GM18505 (cell line): ENCODE measurements at regions not wholly inside any gene's neighbourhood (a gene's known extent, or its start where the extent isn't known, plus 50 kb on each side); places are given as distances from the start of the nearest gene placed in this dataset.

Source experiments
- ATAC-seq: cut with Tn5 transposase; IDR thresholded peaks from one replicate; pipeline ENCODE4 v1.9.1; 2021; ENCODE audit not compliant: unreplicated experiment
- POLR2A ChIP-seq: IDR thresholded peaks from 4 replicates; pipeline ENCODE4 v1.6.1; 2011; ENCODE audit warnings: borderline replicate concordance; ENCODE audit not compliant: insufficient read depth, insufficient read length; ENCODE audit errors: extremely low read depth

DNA sequence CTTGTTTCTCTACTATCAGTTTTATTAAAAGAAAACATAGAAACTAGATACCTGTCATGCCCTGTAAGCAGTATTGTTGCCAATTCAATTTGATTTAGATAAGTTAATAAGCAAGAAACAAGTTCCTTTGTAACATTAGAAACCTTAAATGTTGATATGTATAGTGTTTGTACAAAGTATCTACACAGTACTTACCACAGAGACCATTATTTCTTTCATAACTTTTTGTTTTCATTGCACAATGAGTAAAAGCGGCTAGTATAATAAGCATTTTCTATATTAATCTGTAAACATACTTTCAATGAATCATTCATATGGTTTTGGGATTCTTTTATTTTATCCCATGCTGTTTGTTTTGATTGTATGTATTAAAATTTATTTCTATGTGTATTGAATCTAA lies 305.1 kb downstream of the TTC6 start:
- ATAC-seq: no peak
- no peak for TF ChIP-seq POLR2A

DNA sequence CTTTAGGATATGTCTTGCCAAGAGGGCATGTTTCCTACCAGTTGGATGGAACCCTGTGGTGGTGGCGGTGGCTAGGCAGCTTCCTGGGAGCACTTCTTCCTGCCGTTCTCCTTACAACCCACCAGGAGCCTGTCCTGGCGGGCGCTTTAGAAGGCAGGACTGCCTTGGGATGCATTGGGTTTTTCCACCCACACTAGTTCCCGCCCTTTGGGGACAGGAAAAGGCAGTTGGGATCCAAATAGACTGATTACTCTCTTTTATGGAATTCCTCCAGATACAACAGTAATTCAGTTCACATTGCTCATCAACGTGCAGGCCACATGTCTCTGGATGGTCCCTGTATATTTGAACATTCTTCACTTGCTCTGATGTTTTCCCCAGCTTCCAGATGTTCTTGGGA lies 305.7 kb upstream of the SSTR1 start:
- ATAC-seq: no peak
- no peak for TF ChIP-seq POLR2A

DNA sequence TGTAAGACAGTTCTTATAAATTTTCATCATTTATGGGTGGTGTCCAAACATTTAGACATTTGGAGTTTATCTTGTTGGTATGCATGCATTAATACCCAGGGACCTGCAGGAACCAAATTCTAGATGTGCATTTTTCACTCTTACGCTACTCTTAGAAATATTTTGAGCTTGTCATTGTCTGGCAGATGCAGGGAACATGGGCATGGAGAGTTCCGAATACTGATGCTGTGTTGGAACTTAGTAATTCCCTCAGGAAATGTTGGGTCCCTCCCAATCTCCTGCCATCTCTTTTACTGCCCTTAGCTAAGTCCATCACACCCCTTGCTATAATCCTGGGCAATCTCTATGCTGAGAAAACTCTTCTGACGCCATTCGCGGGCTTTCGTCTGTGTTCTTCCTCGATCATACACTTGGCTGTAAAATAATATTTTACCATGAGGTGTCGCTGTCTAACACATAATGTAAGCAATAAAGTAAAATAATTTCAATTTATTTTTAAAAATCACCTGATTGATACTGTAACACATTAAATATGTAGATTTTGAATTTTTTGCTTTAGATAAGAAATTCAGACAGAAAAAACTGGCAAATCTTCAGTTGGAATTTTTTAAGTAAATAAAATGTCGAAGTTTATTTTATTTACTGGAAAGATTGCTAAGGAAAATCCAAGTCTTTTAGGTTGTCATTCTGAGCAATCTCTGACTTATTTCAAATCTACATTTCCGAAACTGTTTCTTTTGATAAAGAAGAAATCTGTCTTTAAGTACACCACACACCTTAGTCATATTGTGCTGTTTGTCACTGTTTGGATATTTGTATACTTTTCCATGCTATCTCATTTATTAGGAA lies 304.1 kb upstream of the SSTR1 start:
- TF ChIP-seq POLR2A: no peak
- ATAC-seq: no peak

DNA sequence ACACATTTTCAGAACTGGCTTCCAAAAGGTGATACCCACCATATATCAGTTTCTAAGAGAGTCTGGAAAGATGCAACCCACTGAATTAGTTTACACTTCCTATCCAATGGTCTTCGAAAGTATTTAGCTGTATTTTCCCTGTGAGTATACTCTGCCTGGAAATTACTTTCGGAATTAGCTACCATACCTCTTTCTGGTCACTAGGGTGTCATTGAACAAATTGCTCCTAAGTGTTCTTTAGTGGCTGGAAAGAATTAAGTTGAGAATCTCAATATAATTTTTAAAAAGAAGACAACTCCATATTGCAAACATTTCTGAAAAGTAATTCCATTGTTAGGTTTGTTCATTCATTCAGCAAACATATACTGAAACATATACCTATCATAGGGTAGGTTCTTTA lies 283.1 kb upstream of the SSTR1 start:
- ATAC-seq: no peak

DNA sequence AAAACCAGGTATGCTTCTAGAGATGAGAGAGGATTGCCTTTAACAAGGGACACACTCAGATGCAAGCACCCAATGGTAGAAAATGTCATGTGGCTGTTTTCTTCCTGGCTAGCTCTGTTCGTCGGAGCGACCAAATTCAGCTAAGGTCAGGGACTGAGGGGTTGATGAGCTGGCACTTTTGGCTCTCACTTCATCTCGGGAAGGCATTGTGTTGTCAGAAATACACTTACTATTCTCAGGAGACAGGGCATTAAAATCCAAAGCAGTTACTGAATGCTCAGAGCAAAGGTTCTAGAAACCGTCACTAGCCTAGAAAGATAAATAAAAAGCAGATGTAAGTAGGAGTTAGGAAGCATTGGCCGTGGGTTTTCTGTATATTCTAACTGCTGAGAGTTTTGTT lies 275.7 kb upstream of the SSTR1 start:
- no peak for TF ChIP-seq POLR2A
- no peak for ATAC-seq

More for the DNA sequence above, 283.1 kb upstream of the SSTR1 start:
- no peak for TF ChIP-seq POLR2A

DNA sequence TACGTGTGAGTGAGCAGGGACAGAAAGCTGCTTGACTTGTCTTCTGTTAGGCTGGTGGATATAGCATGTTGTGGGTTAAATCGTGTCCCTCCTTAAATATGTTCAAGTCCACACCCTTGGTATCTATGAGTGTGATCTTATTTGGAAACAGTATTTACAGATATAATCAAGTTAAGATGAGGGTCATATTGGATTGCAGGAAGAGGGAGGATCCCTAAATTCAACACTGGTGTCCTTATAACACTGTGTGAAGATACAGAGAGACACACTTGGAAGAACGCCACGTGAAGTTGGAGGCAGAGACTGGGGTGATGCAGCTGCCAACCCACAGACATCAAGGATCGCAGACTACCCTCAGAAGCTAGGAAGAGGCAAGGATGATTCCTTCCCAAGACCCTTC lies 275.2 kb upstream of the SSTR1 start:
- no peak for TF ChIP-seq POLR2A

DNA sequence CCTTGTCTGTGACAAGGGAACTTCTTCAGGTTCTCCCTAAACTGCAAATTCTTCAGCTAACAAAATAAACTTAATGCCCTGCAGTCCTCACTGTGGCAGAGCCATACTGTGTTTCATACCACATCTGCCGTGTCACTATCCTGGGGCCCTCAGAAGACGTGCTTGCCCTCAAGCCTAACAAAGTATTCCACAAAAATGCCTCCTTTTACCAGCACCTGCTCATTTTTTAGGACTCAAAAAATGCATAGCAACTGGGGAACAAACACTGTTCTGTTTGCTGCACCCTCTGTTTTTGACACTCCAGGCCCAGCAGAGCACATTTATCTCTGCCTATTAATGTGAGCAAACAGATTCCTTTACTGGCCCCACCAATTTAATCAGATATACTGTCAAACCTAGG lies 270.7 kb upstream of the SSTR1 start:
- ATAC-seq: no peak

More for the DNA sequence above, 275.2 kb upstream of the SSTR1 start:
- no peak for ATAC-seq

DNA sequence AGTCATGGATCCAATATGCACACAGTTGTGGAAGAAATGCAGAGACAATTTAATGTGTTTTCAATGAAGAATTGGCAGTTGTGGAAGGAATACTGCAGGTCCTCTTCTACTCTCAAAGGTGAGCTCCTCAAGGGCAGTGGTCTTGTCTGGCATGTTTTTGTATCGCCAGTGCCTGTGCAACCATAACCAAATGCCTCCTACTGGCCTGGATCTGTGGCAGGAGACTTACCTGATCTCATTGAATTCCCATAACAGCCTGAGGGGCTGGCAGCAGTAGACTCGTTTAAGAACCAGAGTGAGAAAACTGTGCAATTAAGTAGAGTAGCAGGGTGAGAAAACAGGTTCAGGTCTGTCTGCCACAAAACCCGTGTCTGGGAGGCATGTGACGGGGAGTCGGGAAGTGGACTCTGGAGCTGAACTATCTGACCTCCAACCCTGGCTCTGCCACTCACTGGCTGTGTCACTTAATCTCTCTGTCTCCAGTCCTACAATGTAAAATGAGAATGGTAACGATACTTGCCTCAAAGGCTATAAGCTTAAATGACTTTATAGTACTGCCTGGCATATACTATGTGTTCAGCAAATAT lies 268.2 kb upstream of the SSTR1 start:
- TF ChIP-seq POLR2A: no peak
- ATAC-seq: no peak

More for the DNA sequence above, 270.7 kb upstream of the SSTR1 start:
- TF ChIP-seq POLR2A: no peak

DNA sequence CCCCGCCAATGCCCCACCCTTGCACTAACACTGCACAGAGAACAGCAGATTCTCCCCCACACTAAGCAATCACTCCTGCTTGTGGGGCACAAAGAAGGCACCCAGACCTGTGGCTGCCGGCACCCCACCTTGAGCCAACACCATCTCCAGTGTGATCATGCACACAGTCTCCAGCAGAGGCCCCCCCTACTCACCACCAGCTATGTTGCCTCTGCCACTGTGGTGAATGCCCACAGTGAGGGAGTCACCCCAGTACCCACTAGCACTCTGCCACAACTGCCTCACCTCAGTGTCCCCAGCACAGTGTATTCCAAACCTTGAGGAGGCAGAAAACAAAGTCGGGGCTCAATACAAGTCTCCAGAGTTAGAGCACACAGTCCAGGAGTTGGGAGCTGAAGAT lies 261.7 kb upstream of the SSTR1 start:
- no peak for ATAC-seq
- no peak for TF ChIP-seq POLR2A

DNA sequence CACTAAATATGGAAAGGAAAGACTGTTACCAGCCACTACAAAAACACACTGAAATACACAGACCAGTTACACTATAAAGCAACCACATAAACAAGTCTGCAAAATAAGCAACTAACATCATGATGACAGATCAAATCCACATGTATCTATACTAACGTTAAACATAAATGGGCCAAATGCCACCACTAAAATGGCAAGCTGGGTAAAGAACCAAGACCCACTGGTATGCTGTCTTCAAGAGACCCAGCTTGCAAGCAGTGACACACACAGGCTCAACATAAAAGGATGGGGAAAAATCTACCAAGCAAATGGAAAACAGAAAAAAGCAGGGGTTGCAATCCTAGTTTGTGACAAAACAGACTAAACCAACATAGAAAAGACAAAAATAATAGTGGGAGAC lies 260.9 kb upstream of the SSTR1 start:
- no peak for TF ChIP-seq POLR2A
- ATAC-seq: no peak

DNA sequence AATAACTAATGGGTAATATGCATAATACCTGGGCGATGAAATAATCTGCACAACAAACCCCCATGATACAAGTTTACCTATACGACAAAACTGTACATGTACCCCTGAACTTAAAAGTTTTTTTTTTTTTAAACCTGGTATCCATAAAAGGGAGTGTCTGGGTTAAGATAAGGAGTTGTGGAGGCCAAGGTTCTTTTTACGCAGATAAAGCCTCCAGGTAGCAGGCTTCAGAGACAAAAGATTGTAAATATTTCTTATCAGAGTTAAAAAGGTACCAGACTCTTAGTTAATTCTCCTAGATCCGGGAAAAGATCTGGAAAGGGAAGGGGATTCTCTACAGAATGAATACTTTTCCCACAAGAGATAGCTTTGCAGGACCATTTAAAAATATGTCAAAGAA lies 259.4 kb upstream of the SSTR1 start:
- TF ChIP-seq POLR2A: no peak
- ATAC-seq: no peak

DNA sequence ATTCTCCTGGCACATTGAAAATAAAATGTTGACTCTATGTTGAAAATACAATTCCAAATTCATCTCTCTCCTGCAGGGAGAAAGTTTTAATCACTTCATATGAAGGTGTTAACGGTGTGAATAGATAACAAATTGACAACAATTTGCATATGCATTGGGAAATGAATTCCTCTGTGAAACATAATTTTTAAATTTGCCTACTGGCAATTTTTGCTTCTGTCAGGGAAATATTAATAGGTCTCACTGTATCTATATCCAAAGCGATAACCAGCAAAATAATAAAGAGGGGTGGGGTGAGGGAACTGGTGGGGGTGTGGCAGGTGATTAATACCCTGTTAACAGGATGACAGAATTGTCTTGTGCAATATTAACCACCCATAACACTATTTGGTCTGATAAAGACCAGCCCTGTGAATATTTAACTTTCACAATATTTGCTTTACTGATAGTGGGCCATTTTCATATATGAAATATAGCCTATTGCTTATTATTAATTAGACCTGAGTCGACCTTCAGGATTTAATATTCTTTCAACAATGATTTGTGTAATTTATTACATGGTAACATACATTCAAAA lies 239.0 kb upstream of the SSTR1 start:
- no peak for TF ChIP-seq POLR2A
- ATAC-seq: no peak

DNA sequence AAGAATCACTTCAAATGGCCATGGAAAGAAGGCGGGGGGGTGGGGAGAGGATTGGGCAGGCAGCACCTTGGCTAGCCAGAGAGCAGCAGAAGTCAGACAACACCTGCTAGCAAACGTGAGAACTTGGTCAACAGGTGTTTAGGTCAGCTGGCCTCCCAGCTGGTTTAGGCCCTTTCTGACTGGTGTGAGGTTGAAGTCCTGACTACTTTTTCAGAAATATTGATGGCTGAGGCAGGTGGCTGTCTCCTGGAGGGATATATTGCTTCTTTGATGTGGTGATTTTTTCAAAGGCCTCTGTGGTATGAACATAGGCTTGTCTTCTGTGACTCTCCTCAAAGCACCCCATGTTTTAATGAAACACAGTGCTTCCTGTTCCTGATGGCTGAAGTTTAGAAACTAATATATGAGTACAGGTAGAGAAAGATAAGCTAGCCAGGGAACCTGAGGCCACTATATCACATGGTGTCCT lies 238.2 kb upstream of the SSTR1 start:
- ATAC-seq: no peak
- no peak for TF ChIP-seq POLR2A

DNA sequence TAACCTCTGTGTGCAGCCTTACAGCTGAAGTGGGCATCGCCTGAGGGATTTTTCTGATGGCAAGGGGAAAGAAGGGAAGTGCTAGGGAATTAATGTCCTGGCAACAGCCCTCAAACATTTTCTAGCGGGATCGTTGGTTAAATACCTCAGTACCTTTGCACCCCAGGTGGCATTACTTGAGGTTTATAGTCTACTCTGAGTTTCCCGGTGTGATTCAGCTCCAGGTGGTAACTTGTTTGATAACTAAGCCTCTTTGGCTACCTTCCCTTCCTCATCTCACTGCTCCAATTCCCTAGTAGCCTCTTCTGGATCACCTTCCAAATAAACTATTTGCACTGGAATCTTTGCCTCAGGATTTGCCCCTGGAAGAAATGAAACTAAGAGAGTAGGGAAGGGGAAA lies 237.0 kb upstream of the SSTR1 start:
- no peak for ATAC-seq
- TF ChIP-seq POLR2A: no peak
